ENCODE measurements at regions not wholly inside any gene's neighbourhood (a gene's known extent, or its start where the extent isn't known, plus 50 kb on each side); places are given as distances from the start of the nearest gene placed in this dataset.
A peak's percentile ranks its signal among the peaks of the same experiment; 100 is the strongest.

GRCh38 chr6:19160081-19160730, 677.0 kb upstream of the ID4 start:
- no peak for TF ChIP-seq CTCF (IDR thresholded peaks at IDR 0.05; ENCODE audit: unreplicated experiment in 3 of 3)
- Mint-ChIP-seq H3K27me3 (ENCODE audit: low read depth) (no peaks in the 10 kb centered on the region), H3K27ac (peak overlapping the region in 1 of 3 experiments; percentile 67), H3K4me3 (no peak overlapping the region), H3K4me1 (peaks cover 23% of the 10 kb centered on the region), H3K9me3 (no peaks in the 10 kb centered on the region), H3K36me3 (ENCODE audit: low read depth) (no peaks in the 10 kb centered on the region)

DNA sequence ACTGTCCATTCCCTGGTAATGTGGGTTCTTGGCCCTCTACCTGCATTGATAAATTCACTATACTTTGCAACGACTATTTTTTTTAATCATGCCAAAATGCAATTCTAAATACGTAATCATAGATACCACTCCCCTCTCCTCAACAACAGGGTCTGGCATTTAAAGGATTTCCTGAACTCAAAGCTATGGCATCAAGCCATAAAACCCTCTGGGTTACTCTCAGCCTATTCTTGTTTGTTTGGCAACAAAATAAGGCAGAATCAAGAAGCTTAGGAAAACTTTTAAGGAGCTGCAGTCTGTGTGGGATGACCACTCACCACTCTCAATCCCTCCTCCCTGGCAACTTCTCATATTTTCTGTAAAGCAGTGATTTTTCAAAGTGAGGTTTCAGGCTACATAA, 669.9 kb upstream of the ID4 start:
- Mint-ChIP-seq H3K27ac (peak overlapping the region in 2 of 3 experiments; percentile 50 to 53), H3K9me3 (no peaks in the 10 kb centered on the region), H3K27me3 (ENCODE audit: low read depth) (no peaks in the 10 kb centered on the region), H3K4me3 (no peak overlapping the region), H3K36me3 (ENCODE audit: low read depth) (no peaks in the 10 kb centered on the region), H3K4me1 (peaks cover 55% of the 10 kb centered on the region)
- TF ChIP-seq CTCF (IDR thresholded peaks at IDR 0.05; ENCODE audit: unreplicated experiment in 3 of 3), result no peak

- H3K36me3 Mint-ChIP-seq (ENCODE audit: low read depth), result no peaks in the 10 kb centered on the region
- H3K4me1 Mint-ChIP-seq, result peaks cover 59% of the 10 kb centered on the region
- H3K27me3 Mint-ChIP-seq (ENCODE audit: low read depth), result no peaks in the 10 kb centered on the region
- H3K27ac Mint-ChIP-seq, result no peak overlapping the region
- H3K4me3 Mint-ChIP-seq, result no peak overlapping the region
- H3K9me3 Mint-ChIP-seq, result peaks cover 3% of the 10 kb centered on the region
- TF ChIP-seq CTCF (IDR thresholded peaks at IDR 0.05; ENCODE audit: unreplicated experiment in 3 of 3), result no peak
These were observed 667.8 kb upstream of the ID4 start for GRCh38 chr6:19169366-19169765.

DNA sequence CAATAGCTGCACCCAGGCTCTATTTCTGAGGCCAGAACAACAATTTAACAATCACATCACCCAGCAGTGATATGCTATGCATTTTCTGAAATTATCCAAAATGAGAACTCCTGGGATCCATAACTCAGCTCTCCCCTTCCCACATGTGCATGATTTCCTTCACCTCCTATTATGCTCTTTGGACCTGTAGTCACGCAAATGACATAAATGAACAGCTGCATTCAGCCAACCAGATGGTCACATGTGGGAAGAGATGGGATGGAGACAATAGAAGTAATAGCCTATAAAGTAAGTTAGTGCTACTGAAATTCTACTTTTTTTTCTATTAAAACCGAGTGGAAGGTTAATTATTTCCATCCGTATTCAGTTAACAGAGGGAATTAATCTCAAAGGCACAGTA, 662.1 kb upstream of the ID4 start:
- no peak for TF ChIP-seq CTCF (IDR thresholded peaks at IDR 0.05; ENCODE audit: unreplicated experiment in 3 of 3)
- H3K9me3 Mint-ChIP-seq, result peaks cover 9% of the 10 kb centered on the region
- H3K4me1 Mint-ChIP-seq, result peaks cover 30% of the 10 kb centered on the region
- no peak overlapping the region for H3K27ac Mint-ChIP-seq
- H3K27me3 Mint-ChIP-seq (ENCODE audit: low read depth), result no peaks in the 10 kb centered on the region
- H3K4me3 Mint-ChIP-seq, result no peak overlapping the region
- H3K36me3 Mint-ChIP-seq (ENCODE audit: low read depth), result no peaks in the 10 kb centered on the region

GRCh38 chr6:19180348-19181072, 656.7 kb upstream of the ID4 start:
- TF ChIP-seq CTCF (IDR thresholded peaks at IDR 0.05; ENCODE audit: unreplicated experiment in 3 of 3), result no peak
- no peaks in the 10 kb centered on the region for H3K36me3 Mint-ChIP-seq (ENCODE audit: low read depth)
- no peak overlapping the region for H3K4me3 Mint-ChIP-seq
- peaks cover 15% of the 10 kb centered on the region for H3K4me1 Mint-ChIP-seq
- H3K9me3 Mint-ChIP-seq, result peaks cover 15% of the 10 kb centered on the region
- H3K27ac Mint-ChIP-seq, result peak overlapping the region; percentile 34 to 53 (median 46)
- H3K27me3 Mint-ChIP-seq (ENCODE audit: low read depth), result no peaks in the 10 kb centered on the region

- peak overlapping the region in 1 of 3 experiments; percentile 53 for H3K27ac Mint-ChIP-seq
These were observed 656.0 kb upstream of the ID4 start for GRCh38 chr6:19181211-19181610.

More at GRCh38 chr6:19181211-19181610, 656.0 kb upstream of the ID4 start:
- no peak for TF ChIP-seq CTCF (IDR thresholded peaks at IDR 0.05; ENCODE audit: unreplicated experiment in 3 of 3)
- no peak overlapping the region for H3K4me3 Mint-ChIP-seq
- H3K9me3 Mint-ChIP-seq, result peaks cover 15% of the 10 kb centered on the region
- no peaks in the 10 kb centered on the region for H3K36me3 Mint-ChIP-seq (ENCODE audit: low read depth)
- H3K4me1 Mint-ChIP-seq, result peaks cover 15% of the 10 kb centered on the region
- no peaks in the 10 kb centered on the region for H3K27me3 Mint-ChIP-seq (ENCODE audit: low read depth)

Data from nephron (organoid).